Fibroblast of skin of left quadriceps (primary cell): ENCODE measurements at regions not wholly inside any gene's neighbourhood (a gene's known extent, or its start where the extent isn't known, plus 50 kb on each side); places are given as distances from the start of the nearest gene placed in this dataset.
A peak's percentile ranks its signal among the peaks of the same experiment; 100 is the strongest.

ENCODE experiments used
- DNase-seq, 2 experiments: peaks; one replicate each; pipeline ENCODE4 v3.0.0-alpha.2; 2013; ENCODE audit warnings: low read depth in 2 of 2

GRCh38 chr7:17687361-17687760 is 252.9 kb downstream of the SNX13 start:
- no peak for DNase-seq

GRCh38 chr7:17689361-17689902 is 250.9 kb downstream of the SNX13 start:
- DNase-seq, result no peak

- DNase-seq, result peak; percentile 77 to 78
These were observed 250.3 kb downstream of the SNX13 start for GRCh38 chr7:17690030-17690429.

GRCh38 chr7:17696422-17696821 is 243.9 kb downstream of the SNX13 start:
- DNase-seq, result peak; percentile 70 to 71

- no peak for DNase-seq
These were observed 243.0 kb downstream of the SNX13 start for GRCh38 chr7:17697128-17697881.

GRCh38 chr7:17699696-17700095 is 240.6 kb downstream of the SNX13 start:
- DNase-seq, result no peak

GRCh38 chr7:17700138-17700537 is 240.2 kb downstream of the SNX13 start:
- DNase-seq, result no peak

GRCh38 chr7:17706275-17706674 is 234.0 kb downstream of the SNX13 start:
- no peak for DNase-seq

GRCh38 chr7:17706734-17707133 is 233.6 kb downstream of the SNX13 start:
- DNase-seq, result peak; percentile 35 to 42

GRCh38 chr7:17709127-17709526 is 231.2 kb downstream of the SNX13 start:
- DNase-seq, result no peak

GRCh38 chr7:17709599-17709998 is 230.7 kb downstream of the SNX13 start:
- no peak for DNase-seq

GRCh38 chr7:17710312-17710711 is 230.0 kb downstream of the SNX13 start:
- no peak for DNase-seq

- DNase-seq, result no peak
These were observed 226.7 kb downstream of the SNX13 start for GRCh38 chr7:17713584-17713983.

GRCh38 chr7:17716816-17717215 is 223.5 kb downstream of the SNX13 start:
- DNase-seq, result no peak

- no peak for DNase-seq
These were observed 220.3 kb downstream of the SNX13 start for GRCh38 chr7:17719998-17720397.

GRCh38 chr7:17721736-17722285 is 218.5 kb downstream of the SNX13 start:
- DNase-seq, result no peak

- DNase-seq, result no peak
These were observed 217.5 kb downstream of the SNX13 start for GRCh38 chr7:17722798-17723197.

GRCh38 chr7:17725821-17726220 is 214.5 kb downstream of the SNX13 start:
- DNase-seq, result peak in 1 of 2 experiments; percentile 15

- no peak for DNase-seq
These were observed 208.2 kb downstream of the SNX13 start for GRCh38 chr7:17732083-17732482.
